Fibroblast of mammary gland (primary cell): ENCODE measurements at regions not wholly inside any gene's neighbourhood (a gene's known extent, or its start where the extent isn't known, plus 50 kb on each side); places are given as distances from the start of the nearest gene placed in this dataset.

ENCODE experiments used
- DNase-seq: peaks from one replicate; pipeline ENCODE4 v3.0.0-alpha.2; 2010; ENCODE audit warnings: low read depth
- H3K4me3 ChIP-seq: 2 replicates; pipeline ENCODE4 v1.5.1; 2011; ENCODE audit warnings: low read depth, mild to moderate bottlenecking, low read length, moderate library complexity; ENCODE audit not compliant: control insufficient read depth
- TF ChIP-seq, protein P1 (sequence below): conservative IDR thresholded peaks from 2 replicates; pipeline ENCODE4 v1.5.1; 2011; ENCODE audit warnings: low read depth, low read length, inconsistent platforms; ENCODE audit not compliant: control insufficient read depth, insufficient read depth

DNA sequence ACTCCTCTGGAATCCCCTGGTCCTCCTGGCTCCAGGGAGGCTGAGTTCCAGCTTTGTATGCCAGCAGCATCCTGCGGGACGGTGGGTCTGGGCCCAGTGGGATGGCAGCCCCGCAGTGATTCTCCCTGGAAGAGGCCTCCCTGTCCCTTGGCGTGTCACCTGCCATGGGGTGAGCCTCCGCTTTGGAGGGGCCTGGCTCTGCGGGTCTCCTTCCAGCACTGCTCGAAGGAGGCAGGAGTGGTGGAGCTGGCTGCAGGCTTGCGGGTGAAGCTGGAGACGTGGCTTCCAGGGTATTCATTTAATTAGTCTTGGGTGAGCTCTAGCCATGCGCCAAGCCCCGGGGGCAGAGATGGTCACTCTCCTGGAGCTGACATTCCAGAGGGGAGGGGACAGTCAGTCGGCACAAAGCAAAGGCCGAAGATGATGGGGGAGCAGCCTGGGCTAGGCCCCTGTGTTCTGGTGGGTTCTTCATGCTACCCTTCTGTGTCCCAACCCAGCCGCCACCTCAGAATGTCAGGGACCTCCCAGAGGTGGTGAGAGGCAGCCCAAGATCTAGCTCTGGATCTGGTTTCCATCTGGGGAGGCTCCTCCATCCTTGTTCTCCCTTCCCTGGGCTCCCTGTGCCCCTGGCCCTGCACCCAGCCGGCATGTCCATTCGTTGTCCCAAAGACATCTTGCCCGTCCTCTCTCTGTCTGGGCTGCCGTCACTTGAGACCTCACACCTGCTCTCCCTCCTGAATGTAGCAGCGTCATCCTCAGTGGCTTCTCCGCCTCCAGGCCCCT is 1332.5 kb downstream of the BRD1 start:
- TF ChIP-seq, protein P1, sequence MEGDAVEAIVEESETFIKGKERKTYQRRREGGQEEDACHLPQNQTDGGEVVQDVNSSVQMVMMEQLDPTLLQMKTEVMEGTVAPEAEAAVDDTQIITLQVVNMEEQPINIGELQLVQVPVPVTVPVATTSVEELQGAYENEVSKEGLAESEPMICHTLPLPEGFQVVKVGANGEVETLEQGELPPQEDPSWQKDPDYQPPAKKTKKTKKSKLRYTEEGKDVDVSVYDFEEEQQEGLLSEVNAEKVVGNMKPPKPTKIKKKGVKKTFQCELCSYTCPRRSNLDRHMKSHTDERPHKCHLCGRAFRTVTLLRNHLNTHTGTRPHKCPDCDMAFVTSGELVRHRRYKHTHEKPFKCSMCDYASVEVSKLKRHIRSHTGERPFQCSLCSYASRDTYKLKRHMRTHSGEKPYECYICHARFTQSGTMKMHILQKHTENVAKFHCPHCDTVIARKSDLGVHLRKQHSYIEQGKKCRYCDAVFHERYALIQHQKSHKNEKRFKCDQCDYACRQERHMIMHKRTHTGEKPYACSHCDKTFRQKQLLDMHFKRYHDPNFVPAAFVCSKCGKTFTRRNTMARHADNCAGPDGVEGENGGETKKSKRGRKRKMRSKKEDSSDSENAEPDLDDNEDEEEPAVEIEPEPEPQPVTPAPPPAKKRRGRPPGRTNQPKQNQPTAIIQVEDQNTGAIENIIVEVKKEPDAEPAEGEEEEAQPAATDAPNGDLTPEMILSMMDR: no peak
- no peak for DNase-seq

DNA sequence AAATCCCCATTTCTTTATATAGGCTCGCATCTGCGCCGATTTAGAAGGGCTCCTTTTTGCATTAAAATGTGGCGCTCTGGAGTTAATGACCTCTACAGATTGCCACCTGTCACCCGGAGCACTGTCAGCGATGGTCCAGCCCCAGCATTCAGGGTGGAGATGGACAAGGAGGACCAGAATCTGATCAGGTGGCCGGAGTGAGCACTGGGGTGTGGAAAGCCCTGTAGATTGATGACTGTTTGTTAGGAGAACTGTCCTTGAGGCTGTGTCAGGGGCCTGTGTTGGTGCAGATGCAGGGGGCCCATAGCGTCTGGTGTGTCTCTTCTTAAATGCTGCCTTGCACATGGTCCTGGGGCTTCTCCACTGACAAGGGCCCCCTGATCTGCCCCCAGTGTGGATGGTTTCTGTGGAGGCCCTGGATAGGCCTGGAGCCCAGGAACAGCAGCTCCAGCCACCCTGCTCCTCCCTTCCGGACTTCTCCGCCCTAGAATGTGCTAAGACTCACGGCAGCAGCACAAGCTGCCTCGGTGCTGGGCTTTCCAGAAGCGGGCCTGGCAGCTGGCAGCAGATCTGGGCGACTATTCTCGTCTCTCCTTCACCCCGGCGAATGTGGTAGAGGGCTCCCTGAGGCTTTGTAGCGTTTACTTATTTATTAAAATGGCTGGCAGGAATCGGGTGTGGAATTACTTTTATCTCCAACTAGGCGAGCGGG is 1333.3 kb downstream of the BRD1 start:
- H3K4me3 ChIP-seq: no peak overlapping the region
- TF ChIP-seq, protein P1: no peak
- no peak for DNase-seq

More for the DNA sequence above, 1332.5 kb downstream of the BRD1 start:
- no peak overlapping the region for H3K4me3 ChIP-seq

GRCh38 chr22:48493733-48494132 is 1333.9 kb downstream of the BRD1 start:
- DNase-seq: no peak
- TF ChIP-seq, protein P1: no peak
- H3K4me3 ChIP-seq: no peak overlapping the region

- peak; percentile 59 for DNase-seq
Measured at GRCh38 chr22:48492366-48493320, 1335.0 kb downstream of the BRD1 start.

GRCh38 chr22:48491451-48491941 is 1336.2 kb downstream of the BRD1 start:
- TF ChIP-seq, protein P1: no peak
- no peak overlapping the region for H3K4me3 ChIP-seq
- no peak for DNase-seq

More at GRCh38 chr22:48492366-48493320, 1335.0 kb downstream of the BRD1 start:
- TF ChIP-seq, protein P1: peak; percentile 62
- H3K4me3 ChIP-seq: no peak overlapping the region
